ENCODE measurements at regions not wholly inside any gene's neighbourhood (a gene's known extent, or its start where the extent isn't known, plus 50 kb on each side); places are given as distances from the start of the nearest gene placed in this dataset.

GRCh38 chr3:147758771-147759170 lies 349.6 kb downstream of the ZIC1 start:
- DNase-seq (ENCODE audit: insufficient read length, low spot score), result no peak
- no peak for TF ChIP-seq POLR2AphosphoS5 (IDR thresholded peaks at IDR 0.05; ENCODE audit: low read depth, low read length)
- TF ChIP-seq SPI1 (IDR thresholded peaks at IDR 0.05; ENCODE audit: low read depth, low read length), result no peak
- no peak for TF ChIP-seq PAX5 (IDR thresholded peaks at IDR 0.05; ENCODE audit: insufficient read depth, low read length, severe bottlenecking)
- FAIRE-seq, result no peak

GRCh38 chr3:147760085-147760484 lies 350.9 kb downstream of the ZIC1 start:
- TF ChIP-seq PAX5 (IDR thresholded peaks at IDR 0.05; ENCODE audit: insufficient read depth, low read length, severe bottlenecking) (no peak), SPI1 (IDR thresholded peaks at IDR 0.05; ENCODE audit: low read depth, low read length) (no peak), POLR2AphosphoS5 (IDR thresholded peaks at IDR 0.05; ENCODE audit: low read depth, low read length) (no peak), POLR2A (IDR thresholded peaks at IDR 0.05; ENCODE audit: low read depth, low read length) (no peak), POU2F2 (IDR thresholded peaks at IDR 0.05; ENCODE audit: low read depth, low read length) (no peak), TAF1 (IDR thresholded peaks at IDR 0.05; ENCODE audit: low read depth, low read length) (no peak)
- FAIRE-seq (no peak), DNase-seq (ENCODE audit: insufficient read length, low spot score) (no peak)

GRCh38 chr3:147760941-147761340 lies 351.8 kb downstream of the ZIC1 start:
- TF ChIP-seq POLR2A (IDR thresholded peaks at IDR 0.05; ENCODE audit: low read depth, low read length) (no peak), TAF1 (IDR thresholded peaks at IDR 0.05; ENCODE audit: low read depth, low read length) (no peak), SPI1 (IDR thresholded peaks at IDR 0.05; ENCODE audit: low read depth, low read length) (no peak), PAX5 (IDR thresholded peaks at IDR 0.05; ENCODE audit: insufficient read depth, low read length, severe bottlenecking) (no peak), POLR2AphosphoS5 (IDR thresholded peaks at IDR 0.05; ENCODE audit: low read depth, low read length) (no peak), POU2F2 (IDR thresholded peaks at IDR 0.05; ENCODE audit: low read depth, low read length) (no peak)
- no peak for FAIRE-seq
- no peak for DNase-seq (ENCODE audit: insufficient read length, low spot score)

GRCh38 chr3:147773116-147773630 lies 364.0 kb downstream of the ZIC1 start:
- no peak for FAIRE-seq
- TF ChIP-seq PAX5 (IDR thresholded peaks at IDR 0.05; ENCODE audit: insufficient read depth, low read length, severe bottlenecking), result no peak
- TF ChIP-seq POLR2A (IDR thresholded peaks at IDR 0.05; ENCODE audit: low read depth, low read length), result no peak
- no peak for TF ChIP-seq POU2F2 (IDR thresholded peaks at IDR 0.05; ENCODE audit: low read depth, low read length)
- TF ChIP-seq POLR2AphosphoS5 (IDR thresholded peaks at IDR 0.05; ENCODE audit: low read depth, low read length), result no peak
- TF ChIP-seq SPI1 (IDR thresholded peaks at IDR 0.05; ENCODE audit: low read depth, low read length), result no peak
- TF ChIP-seq TAF1 (IDR thresholded peaks at IDR 0.05; ENCODE audit: low read depth, low read length), result no peak
- no peak for DNase-seq (ENCODE audit: insufficient read length, low spot score)

- DNase-seq (ENCODE audit: insufficient read length, low spot score), result no peak
- FAIRE-seq, result no peak
- TF ChIP-seq PAX5 (IDR thresholded peaks at IDR 0.05; ENCODE audit: insufficient read depth, low read length, severe bottlenecking) (no peak), POLR2AphosphoS5 (IDR thresholded peaks at IDR 0.05; ENCODE audit: low read depth, low read length) (no peak), POLR2A (IDR thresholded peaks at IDR 0.05; ENCODE audit: low read depth, low read length) (no peak), TAF1 (IDR thresholded peaks at IDR 0.05; ENCODE audit: low read depth, low read length) (no peak), POU2F2 (IDR thresholded peaks at IDR 0.05; ENCODE audit: low read depth, low read length) (no peak), SPI1 (IDR thresholded peaks at IDR 0.05; ENCODE audit: low read depth, low read length) (no peak)
Measured at GRCh38 chr3:147775411-147775810, 366.2 kb downstream of the ZIC1 start.

- DNase-seq (ENCODE audit: insufficient read length, low spot score), result no peak
- no peak for TF ChIP-seq POU2F2 (IDR thresholded peaks at IDR 0.05; ENCODE audit: low read depth, low read length)
- no peak for TF ChIP-seq POLR2AphosphoS5 (IDR thresholded peaks at IDR 0.05; ENCODE audit: low read depth, low read length)
- TF ChIP-seq PAX5 (IDR thresholded peaks at IDR 0.05; ENCODE audit: insufficient read depth, low read length, severe bottlenecking), result no peak
- no peak for TF ChIP-seq SPI1 (IDR thresholded peaks at IDR 0.05; ENCODE audit: low read depth, low read length)
- TF ChIP-seq TAF1 (IDR thresholded peaks at IDR 0.05; ENCODE audit: low read depth, low read length), result no peak
- FAIRE-seq, result no peak
Measured at GRCh38 chr3:147775816-147776530, 366.8 kb downstream of the ZIC1 start.

- TF ChIP-seq PAX5 (IDR thresholded peaks at IDR 0.05; ENCODE audit: insufficient read depth, low read length, severe bottlenecking) (no peak), POLR2AphosphoS5 (IDR thresholded peaks at IDR 0.05; ENCODE audit: low read depth, low read length) (no peak), POU2F2 (IDR thresholded peaks at IDR 0.05; ENCODE audit: low read depth, low read length) (no peak), POLR2A (IDR thresholded peaks at IDR 0.05; ENCODE audit: low read depth, low read length) (no peak), TAF1 (IDR thresholded peaks at IDR 0.05; ENCODE audit: low read depth, low read length) (no peak), SPI1 (IDR thresholded peaks at IDR 0.05; ENCODE audit: low read depth, low read length) (no peak)
- DNase-seq (ENCODE audit: insufficient read length, low spot score) (no peak), FAIRE-seq (no peak)
Measured at GRCh38 chr3:147793841-147794240, 384.7 kb downstream of the ZIC1 start.

GRCh38 chr3:147794596-147794995 lies 385.4 kb downstream of the ZIC1 start:
- TF ChIP-seq SPI1 (IDR thresholded peaks at IDR 0.05; ENCODE audit: low read depth, low read length), result no peak
- no peak for TF ChIP-seq PAX5 (IDR thresholded peaks at IDR 0.05; ENCODE audit: insufficient read depth, low read length, severe bottlenecking)
- TF ChIP-seq POLR2AphosphoS5 (IDR thresholded peaks at IDR 0.05; ENCODE audit: low read depth, low read length), result no peak
- no peak for TF ChIP-seq POU2F2 (IDR thresholded peaks at IDR 0.05; ENCODE audit: low read depth, low read length)
- TF ChIP-seq TAF1 (IDR thresholded peaks at IDR 0.05; ENCODE audit: low read depth, low read length), result no peak
- TF ChIP-seq POLR2A (IDR thresholded peaks at IDR 0.05; ENCODE audit: low read depth, low read length), result no peak
- DNase-seq (ENCODE audit: insufficient read length, low spot score) (no peak), FAIRE-seq (no peak)

GRCh38 chr3:147795418-147795817 lies 386.3 kb downstream of the ZIC1 start:
- TF ChIP-seq SPI1 (IDR thresholded peaks at IDR 0.05; ENCODE audit: low read depth, low read length) (no peak), POLR2AphosphoS5 (IDR thresholded peaks at IDR 0.05; ENCODE audit: low read depth, low read length) (no peak), POLR2A (IDR thresholded peaks at IDR 0.05; ENCODE audit: low read depth, low read length) (no peak), POU2F2 (IDR thresholded peaks at IDR 0.05; ENCODE audit: low read depth, low read length) (no peak), TAF1 (IDR thresholded peaks at IDR 0.05; ENCODE audit: low read depth, low read length) (no peak), PAX5 (IDR thresholded peaks at IDR 0.05; ENCODE audit: insufficient read depth, low read length, severe bottlenecking) (no peak)
- DNase-seq (ENCODE audit: insufficient read length, low spot score) (no peak), FAIRE-seq (no peak)

All from GM12891 (cell line).